ENCODE measurements at regions not wholly inside any gene's neighbourhood (a gene's known extent, or its start where the extent isn't known, plus 50 kb on each side); places are given as distances from the start of the nearest gene placed in this dataset.

- Mint-ChIP-seq H3K27me3 (ENCODE audit: low read depth in 3 of 3) (peaks cover 5 to 17% (median 15%) of the 10 kb centered on the region in 3 donors), H3K9me3 (no peaks in the 10 kb centered on the region), H3K4me3 (peak overlapping the region in 1 of 5 donors; percentile 38), H3K4me1 (peaks cover 18 to 25% of the 10 kb centered on the region in 2 donors), H3K27ac (no peak overlapping the region), H3K36me3 (no peaks in the 10 kb centered on the region)
- no peak for DNase-seq
Observed at GRCh38 chr1:201736707-201737320, 92.1 kb upstream of the IPO9 start.

- H3K4me1 Mint-ChIP-seq = peaks cover 18 to 25% of the 10 kb centered on the region in 2 donors
- H3K27me3 Mint-ChIP-seq (ENCODE audit: low read depth in 3 of 3) = peaks cover 5 to 17% (median 15%) of the 10 kb centered on the region in 3 donors
- H3K36me3 Mint-ChIP-seq = no peaks in the 10 kb centered on the region
- no peak for DNase-seq
- H3K4me3 Mint-ChIP-seq = peak overlapping the region in 1 of 5 donors; percentile 20
- H3K27ac Mint-ChIP-seq = no peak overlapping the region
- H3K9me3 Mint-ChIP-seq = no peaks in the 10 kb centered on the region
Observed at GRCh38 chr1:201737352-201738060, 91.5 kb upstream of the IPO9 start.

GRCh38 chr1:201739080-201739479 lies 89.9 kb upstream of the IPO9 start:
- Mint-ChIP-seq H3K4me1 (peaks cover 18 to 25% of the 10 kb centered on the region in 2 donors), H3K27ac (no peak overlapping the region), H3K36me3 (no peaks in the 10 kb centered on the region)

GRCh38 chr1:201739492-201740085 lies 89.4 kb upstream of the IPO9 start:
- H3K36me3 Mint-ChIP-seq = no peaks in the 10 kb centered on the region
- peaks cover 18 to 25% of the 10 kb centered on the region in 2 donors for H3K4me1 Mint-ChIP-seq
- H3K27ac Mint-ChIP-seq = no peak overlapping the region
- no peaks in the 10 kb centered on the region for H3K9me3 Mint-ChIP-seq
- DNase-seq = peak; percentile 15 to 18 (median 17)
- H3K4me3 Mint-ChIP-seq = peak overlapping the region; percentile 73 to 89 (median 82)
- H3K27me3 Mint-ChIP-seq (ENCODE audit: low read depth in 3 of 3) = peaks cover 7 to 15% (median 14%) of the 10 kb centered on the region in 3 donors

More at GRCh38 chr1:201739080-201739479, 89.9 kb upstream of the IPO9 start:
- peak overlapping the region; percentile 73 to 89 (median 82) for H3K4me3 Mint-ChIP-seq
- no peak for DNase-seq
- H3K9me3 Mint-ChIP-seq = no peaks in the 10 kb centered on the region
- H3K27me3 Mint-ChIP-seq (ENCODE audit: low read depth in 3 of 3) = peaks cover 5 to 15% (median 14%) of the 10 kb centered on the region in 3 donors

- Mint-ChIP-seq H3K4me3 (peak overlapping the region; percentile 78 to 89 (median 84)), H3K4me1 (peaks cover 18 to 25% of the 10 kb centered on the region in 2 donors), H3K36me3 (no peaks in the 10 kb centered on the region), H3K27me3 (ENCODE audit: low read depth in 3 of 3) (peaks cover 7 to 15% (median 14%) of the 10 kb centered on the region in 3 donors), H3K9me3 (no peaks in the 10 kb centered on the region), H3K27ac (no peak overlapping the region)
- peak in 1 of 3 donors; percentile 2 for DNase-seq
Observed at GRCh38 chr1:201740086-201740541, 88.8 kb upstream of the IPO9 start.

GRCh38 chr1:201740670-201741111 lies 88.3 kb upstream of the IPO9 start:
- Mint-ChIP-seq H3K4me1 (peaks cover 18 to 25% of the 10 kb centered on the region in 2 donors), H3K9me3 (no peaks in the 10 kb centered on the region), H3K4me3 (peak overlapping the region; percentile 78 to 89 (median 84)), H3K27me3 (ENCODE audit: low read depth in 3 of 3) (peaks cover 7 to 16% (median 15%) of the 10 kb centered on the region in 3 donors), H3K36me3 (no peaks in the 10 kb centered on the region), H3K27ac (no peak overlapping the region)
- DNase-seq = no peak

- no peak for DNase-seq
- no peak overlapping the region for H3K27ac Mint-ChIP-seq
- H3K4me1 Mint-ChIP-seq = peaks cover 18 to 25% of the 10 kb centered on the region in 2 donors
- H3K36me3 Mint-ChIP-seq = no peaks in the 10 kb centered on the region
- peaks cover 8 to 14% (median 12%) of the 10 kb centered on the region in 3 donors for H3K27me3 Mint-ChIP-seq (ENCODE audit: low read depth in 3 of 3)
- peak overlapping the region in 3 of 5 donors; percentile 24 to 46 (median 44) for H3K4me3 Mint-ChIP-seq
- H3K9me3 Mint-ChIP-seq = no peaks in the 10 kb centered on the region
Observed at GRCh38 chr1:201741763-201742342, 87.1 kb upstream of the IPO9 start.

- Mint-ChIP-seq H3K9me3 (no peaks in the 10 kb centered on the region), H3K4me1 (peaks cover 18 to 25% of the 10 kb centered on the region in 2 donors), H3K27me3 (ENCODE audit: low read depth in 3 of 3) (peaks cover 6 to 14% (median 12%) of the 10 kb centered on the region in 3 donors), H3K36me3 (no peaks in the 10 kb centered on the region), H3K4me3 (peak overlapping the region in 1 of 5 donors; percentile 7), H3K27ac (no peak overlapping the region)
- no peak for DNase-seq
Observed at GRCh38 chr1:201742476-201742875, 86.5 kb upstream of the IPO9 start.

GRCh38 chr1:201742955-201743805 lies 85.8 kb upstream of the IPO9 start:
- Mint-ChIP-seq H3K4me1 (peaks cover 18 to 25% of the 10 kb centered on the region in 2 donors), H3K4me3 (no peak overlapping the region), H3K9me3 (no peaks in the 10 kb centered on the region), H3K27me3 (ENCODE audit: low read depth in 3 of 3) (peaks cover 6 to 15% (median 12%) of the 10 kb centered on the region in 3 donors), H3K27ac (no peak overlapping the region), H3K36me3 (no peaks in the 10 kb centered on the region)
- no peak for DNase-seq

- no peaks in the 10 kb centered on the region for H3K9me3 Mint-ChIP-seq
- H3K4me3 Mint-ChIP-seq = no peak overlapping the region
- H3K36me3 Mint-ChIP-seq = no peaks in the 10 kb centered on the region
- no peak for DNase-seq
- peaks cover 5 to 16% (median 7%) of the 10 kb centered on the region in 3 donors for H3K27me3 Mint-ChIP-seq (ENCODE audit: low read depth in 3 of 3)
- no peak overlapping the region for H3K27ac Mint-ChIP-seq
- peaks cover 8 to 13% of the 10 kb centered on the region in 2 donors for H3K4me1 Mint-ChIP-seq
Observed at GRCh38 chr1:201745023-201745422, 83.9 kb upstream of the IPO9 start.

GRCh38 chr1:201746156-201746555 lies 82.8 kb upstream of the IPO9 start:
- DNase-seq = no peak
- Mint-ChIP-seq H3K27ac (no peak overlapping the region), H3K9me3 (no peaks in the 10 kb centered on the region), H3K4me3 (no peak overlapping the region), H3K36me3 (no peaks in the 10 kb centered on the region), H3K4me1 (peaks cover 1 to 5% of the 10 kb centered on the region in 2 donors), H3K27me3 (ENCODE audit: low read depth in 3 of 3) (peaks cover 3 to 13% (median 5%) of the 10 kb centered on the region in 3 donors)

- Mint-ChIP-seq H3K27me3 (ENCODE audit: low read depth in 3 of 3) (peaks cover 0 to 6% (median 3%) of the 10 kb centered on the region in 3 donors), H3K27ac (no peak overlapping the region), H3K4me3 (no peak overlapping the region), H3K36me3 (no peaks in the 10 kb centered on the region), H3K4me1 (no peaks in the 10 kb centered on the region), H3K9me3 (no peaks in the 10 kb centered on the region)
- no peak for DNase-seq
Observed at GRCh38 chr1:201747261-201747660, 81.7 kb upstream of the IPO9 start.

GRCh38 chr1:201748335-201748734 lies 80.6 kb upstream of the IPO9 start:
- Mint-ChIP-seq H3K27me3 (ENCODE audit: low read depth in 3 of 3) (peaks cover 0 to 6% (median 3%) of the 10 kb centered on the region in 3 donors), H3K9me3 (no peaks in the 10 kb centered on the region), H3K27ac (no peak overlapping the region), H3K4me3 (no peak overlapping the region), H3K36me3 (no peaks in the 10 kb centered on the region), H3K4me1 (no peaks in the 10 kb centered on the region)
- DNase-seq = no peak
